BE2C (cell line): ENCODE measurements at regions not wholly inside any gene's neighbourhood (a gene's known extent, or its start where the extent isn't known, plus 50 kb on each side); places are given as distances from the start of the nearest gene placed in this dataset.

Experiments
- DNase-seq: peaks from one replicate; pipeline ENCODE4 v3.0.0-alpha.2; 2020
- H3K27me3 ChIP-seq: fragments of 250-450 bp; sonication (Bioruptor Pico); 2 replicates; pipeline ENCODE4 v1.5.1; 2020; ENCODE audit warnings: mild to moderate bottlenecking
- H3K36me3 ChIP-seq: fragments of 250-450 bp; sonication (Bioruptor Pico); 2 replicates; pipeline ENCODE4 v1.5.1; 2020; ENCODE audit warnings: mild to moderate bottlenecking
- H3K4me1 ChIP-seq: fragments of 250-450 bp; sonication (Bioruptor Pico); 2 replicates; pipeline ENCODE4 v1.5.1; 2020
- H3K4me3 ChIP-seq: 2 replicates; pipeline ENCODE4 v1.5.1; 2011; ENCODE audit warnings: low read depth, low read length
- H3K9me3 ChIP-seq: fragments of 250-450 bp; sonication (Bioruptor Pico); 2 replicates; pipeline ENCODE4 v1.5.1; 2020
- TF ChIP-seq, protein P1 (sequence below): IDR thresholded peaks from 2 replicates; pipeline ENCODE4 v1.5.1; 2012; ENCODE audit warnings: mild to moderate bottlenecking, low read depth, low read length

DNA sequence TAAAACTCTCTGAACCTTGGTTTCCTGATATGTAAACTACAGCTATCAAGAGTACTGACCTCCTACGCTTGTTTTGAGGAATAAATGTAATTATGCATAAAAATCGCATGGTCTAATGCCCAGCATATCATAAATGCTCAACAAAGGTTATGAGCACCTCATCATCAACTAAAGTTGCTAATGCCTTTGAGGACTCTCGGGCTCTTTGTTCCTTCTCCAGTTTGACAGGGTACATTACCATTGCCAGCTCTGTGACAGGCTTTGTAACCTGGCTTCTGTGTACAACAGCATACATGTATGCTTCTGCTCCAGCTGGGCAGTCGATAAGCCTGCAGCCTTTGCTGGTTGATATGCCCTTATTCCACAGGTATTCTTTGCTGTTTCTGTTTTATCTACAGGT lies 95.2 kb downstream of the C9orf152 start:
- H3K9me3 ChIP-seq: no peaks in the 10 kb centered on the region
- no peaks in the 10 kb centered on the region for H3K27me3 ChIP-seq
- no peaks in the 10 kb centered on the region for H3K4me1 ChIP-seq
- no peak for DNase-seq
- TF ChIP-seq, protein P1, sequence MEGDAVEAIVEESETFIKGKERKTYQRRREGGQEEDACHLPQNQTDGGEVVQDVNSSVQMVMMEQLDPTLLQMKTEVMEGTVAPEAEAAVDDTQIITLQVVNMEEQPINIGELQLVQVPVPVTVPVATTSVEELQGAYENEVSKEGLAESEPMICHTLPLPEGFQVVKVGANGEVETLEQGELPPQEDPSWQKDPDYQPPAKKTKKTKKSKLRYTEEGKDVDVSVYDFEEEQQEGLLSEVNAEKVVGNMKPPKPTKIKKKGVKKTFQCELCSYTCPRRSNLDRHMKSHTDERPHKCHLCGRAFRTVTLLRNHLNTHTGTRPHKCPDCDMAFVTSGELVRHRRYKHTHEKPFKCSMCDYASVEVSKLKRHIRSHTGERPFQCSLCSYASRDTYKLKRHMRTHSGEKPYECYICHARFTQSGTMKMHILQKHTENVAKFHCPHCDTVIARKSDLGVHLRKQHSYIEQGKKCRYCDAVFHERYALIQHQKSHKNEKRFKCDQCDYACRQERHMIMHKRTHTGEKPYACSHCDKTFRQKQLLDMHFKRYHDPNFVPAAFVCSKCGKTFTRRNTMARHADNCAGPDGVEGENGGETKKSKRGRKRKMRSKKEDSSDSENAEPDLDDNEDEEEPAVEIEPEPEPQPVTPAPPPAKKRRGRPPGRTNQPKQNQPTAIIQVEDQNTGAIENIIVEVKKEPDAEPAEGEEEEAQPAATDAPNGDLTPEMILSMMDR: no peak
- no peak overlapping the region for H3K4me3 ChIP-seq
- H3K36me3 ChIP-seq: no peaks in the 10 kb centered on the region

DNA sequence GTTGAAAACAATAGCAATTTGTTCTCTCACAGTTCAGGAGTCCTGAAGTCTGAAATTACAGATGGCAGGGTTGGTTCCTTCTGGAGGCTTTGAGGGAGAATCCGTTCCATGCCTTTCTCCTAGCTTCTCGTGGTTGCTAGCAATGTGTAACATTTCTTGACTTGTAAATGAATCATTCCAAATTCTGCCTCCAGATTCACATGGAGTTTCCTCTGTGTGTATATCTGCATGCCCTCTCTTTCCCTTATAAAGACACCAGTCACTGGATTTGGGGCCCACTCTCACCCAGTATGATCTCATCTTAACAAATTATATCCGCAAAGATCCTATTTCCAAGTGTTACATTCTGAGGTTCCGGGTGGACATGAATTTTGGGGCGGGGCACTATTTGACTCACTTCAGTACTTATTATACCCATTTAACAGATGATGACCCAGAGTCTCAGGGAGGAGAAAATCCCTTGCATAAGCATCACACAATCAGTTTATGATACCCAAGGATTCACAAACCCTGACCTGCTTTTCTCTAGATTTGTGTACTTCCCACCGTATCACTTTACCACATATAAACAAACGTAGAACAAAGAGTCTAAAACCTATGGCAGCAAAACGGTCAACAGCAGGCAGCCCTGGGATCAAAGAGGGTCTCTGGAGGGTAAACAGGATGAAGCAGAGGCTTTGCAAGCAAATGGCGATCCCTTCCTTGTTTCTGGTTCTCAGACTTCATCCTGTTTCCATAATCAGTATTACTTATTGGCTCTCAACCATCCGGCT lies 93.7 kb downstream of the C9orf152 start:
- no peaks in the 10 kb centered on the region for H3K9me3 ChIP-seq
- TF ChIP-seq, protein P1: no peak
- H3K36me3 ChIP-seq: no peaks in the 10 kb centered on the region
- H3K4me3 ChIP-seq: no peak overlapping the region
- no peak for DNase-seq
- no peaks in the 10 kb centered on the region for H3K4me1 ChIP-seq
- H3K27me3 ChIP-seq: no peaks in the 10 kb centered on the region

DNA sequence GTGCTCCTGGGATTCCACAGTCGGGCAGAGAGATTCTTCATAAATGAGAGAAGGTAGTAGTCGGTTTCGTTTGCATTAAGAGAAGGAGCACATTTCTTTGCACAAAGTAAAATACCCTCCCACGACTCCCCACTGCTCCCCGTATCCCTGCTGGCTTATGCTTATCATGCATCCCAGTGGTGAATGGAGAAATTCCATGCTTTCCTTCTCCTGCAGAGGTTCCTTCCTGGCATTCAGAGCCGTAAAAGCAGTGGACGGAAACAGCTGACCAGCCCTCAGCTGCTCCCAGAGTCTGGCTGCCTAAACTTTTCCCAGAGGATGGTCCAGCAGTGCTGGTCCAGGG lies 93.1 kb downstream of the C9orf152 start:
- no peaks in the 10 kb centered on the region for H3K9me3 ChIP-seq
- H3K36me3 ChIP-seq: no peaks in the 10 kb centered on the region
- DNase-seq: no peak
- no peaks in the 10 kb centered on the region for H3K4me1 ChIP-seq
- H3K4me3 ChIP-seq: no peak overlapping the region
- TF ChIP-seq, protein P1: no peak
- no peaks in the 10 kb centered on the region for H3K27me3 ChIP-seq

DNA sequence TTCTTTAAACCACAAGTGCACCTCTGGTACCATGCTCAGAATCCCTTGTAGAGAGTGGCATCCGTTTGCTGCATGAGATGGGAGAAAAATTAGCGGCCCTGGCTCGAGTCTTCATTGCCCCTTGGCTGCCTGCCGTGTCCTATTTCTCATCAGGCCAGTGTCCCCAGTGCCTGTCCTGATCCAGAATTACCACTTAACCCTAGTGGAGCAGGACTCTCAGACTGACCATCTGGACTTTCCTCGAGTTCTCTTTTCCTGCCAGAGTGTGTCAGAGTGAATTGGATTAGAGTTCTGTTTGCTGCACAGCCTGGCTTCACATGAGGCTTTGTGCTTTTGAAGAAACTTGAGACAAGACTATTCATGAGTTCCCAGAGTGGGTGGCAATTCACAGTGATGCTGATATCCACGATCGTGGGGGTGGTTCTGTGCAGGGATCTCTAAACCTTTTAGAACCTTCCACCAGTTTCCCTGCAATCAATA lies 92.6 kb downstream of the C9orf152 start:
- no peak for DNase-seq
- Histone ChIP-seq H3K4me1 (no peaks in the 10 kb centered on the region), H3K36me3 (no peaks in the 10 kb centered on the region), H3K27me3 (no peaks in the 10 kb centered on the region), H3K9me3 (no peaks in the 10 kb centered on the region), H3K4me3 (no peak overlapping the region)
- TF ChIP-seq, protein P1: no peak

- TF ChIP-seq, protein P1: no peak
- Histone ChIP-seq H3K36me3 (no peaks in the 10 kb centered on the region), H3K4me1 (no peaks in the 10 kb centered on the region), H3K4me3 (no peak overlapping the region), H3K27me3 (no peaks in the 10 kb centered on the region), H3K9me3 (no peaks in the 10 kb centered on the region)
- no peak for DNase-seq
Measured at GRCh38 chr9:110115826-110116542, 92.0 kb downstream of the C9orf152 start.

- no peaks in the 10 kb centered on the region for H3K4me1 ChIP-seq
- no peaks in the 10 kb centered on the region for H3K36me3 ChIP-seq
- TF ChIP-seq, protein P1: no peak
- H3K27me3 ChIP-seq: no peaks in the 10 kb centered on the region
- no peak for DNase-seq
- no peaks in the 10 kb centered on the region for H3K9me3 ChIP-seq
- no peak overlapping the region for H3K4me3 ChIP-seq
Measured at GRCh38 chr9:110116543-110116885, 91.4 kb downstream of the C9orf152 start.
